ENCODE measurements at regions not wholly inside any gene's neighbourhood (a gene's known extent, or its start where the extent isn't known, plus 50 kb on each side); places are given as distances from the start of the nearest gene placed in this dataset.

GRCh38 chr13:89673789-89674311 lies 1673.6 kb upstream of the MIR17HG start:
- DNase-seq, result no peak

DNA sequence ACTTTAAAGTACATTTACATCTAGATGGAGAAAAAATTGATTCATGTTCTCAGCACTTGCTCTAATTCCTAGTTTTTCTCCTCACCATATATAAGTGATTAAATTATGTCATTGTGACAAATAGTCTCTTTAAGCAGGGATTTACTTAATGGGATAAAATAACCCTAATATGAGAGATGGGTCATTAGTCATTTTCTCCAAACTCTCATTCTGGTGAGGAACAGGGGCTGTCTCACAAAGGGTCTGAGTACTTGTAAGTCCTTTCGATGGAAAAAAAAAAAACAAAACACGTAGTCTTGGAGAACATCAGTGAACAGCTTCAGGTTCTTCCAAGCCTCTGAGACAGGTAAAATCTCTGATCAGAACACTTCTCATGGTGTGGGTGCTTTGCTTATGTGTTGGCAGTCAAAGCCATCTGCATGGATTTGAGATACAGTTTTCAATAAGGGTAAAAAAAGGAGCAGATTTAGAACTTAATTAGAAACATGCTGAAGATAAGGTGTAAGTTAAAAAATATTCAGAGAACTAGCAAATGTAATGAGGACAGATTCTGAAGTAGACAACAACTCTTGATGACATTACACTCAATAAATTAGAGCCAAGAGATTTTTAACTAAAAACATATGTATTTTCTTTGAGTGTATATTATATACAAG lies 1668.9 kb upstream of the MIR17HG start:
- no peak for DNase-seq

DNA sequence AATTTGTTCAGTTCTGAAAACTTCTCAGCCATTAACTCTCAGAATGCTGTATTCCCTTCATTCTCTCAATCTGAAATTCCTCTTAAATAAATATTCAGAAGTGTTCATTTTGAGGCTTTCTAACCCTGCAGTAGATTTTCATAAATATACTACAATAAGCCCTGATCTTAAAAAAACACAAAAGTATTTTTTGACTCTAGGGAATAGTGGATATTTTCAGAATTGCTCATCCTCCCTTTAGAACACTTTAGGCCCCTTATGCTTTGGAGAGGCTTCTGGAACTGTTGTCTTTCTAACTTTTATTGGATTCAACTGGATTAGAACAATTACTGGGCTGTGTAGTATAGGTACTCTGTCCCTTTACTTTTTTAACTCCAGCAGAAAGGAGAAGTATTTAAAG lies 1662.6 kb upstream of the MIR17HG start:
- no peak for DNase-seq

- DNase-seq, result no peak
These were observed 1661.3 kb upstream of the MIR17HG start for GRCh38 chr13:89686171-89686570.

- DNase-seq, result no peak
These were observed 1660.4 kb upstream of the MIR17HG start for GRCh38 chr13:89687066-89687465.

DNA sequence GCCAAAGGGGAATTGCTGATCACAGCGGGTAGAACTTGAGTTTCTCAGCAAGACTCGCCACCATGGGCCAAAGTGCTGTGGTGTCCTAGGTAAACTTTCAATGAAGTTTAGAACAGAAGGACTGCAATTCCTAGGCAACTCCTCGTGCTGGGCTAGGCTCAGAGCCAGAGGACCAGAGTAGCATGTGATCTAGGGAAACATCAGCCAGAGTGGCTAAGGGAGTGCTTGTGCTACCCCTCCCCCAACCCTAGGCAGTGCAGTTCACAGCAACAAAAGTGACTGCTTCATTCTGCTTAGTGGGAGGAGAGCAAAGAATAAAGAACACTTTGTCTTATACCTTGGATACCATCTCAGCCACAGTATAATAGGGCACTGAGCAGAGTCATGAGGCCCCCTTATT lies 1658.6 kb upstream of the MIR17HG start:
- DNase-seq, result no peak

- DNase-seq, result no peak
These were observed 1653.0 kb upstream of the MIR17HG start for GRCh38 chr13:89694451-89694850.

DNA sequence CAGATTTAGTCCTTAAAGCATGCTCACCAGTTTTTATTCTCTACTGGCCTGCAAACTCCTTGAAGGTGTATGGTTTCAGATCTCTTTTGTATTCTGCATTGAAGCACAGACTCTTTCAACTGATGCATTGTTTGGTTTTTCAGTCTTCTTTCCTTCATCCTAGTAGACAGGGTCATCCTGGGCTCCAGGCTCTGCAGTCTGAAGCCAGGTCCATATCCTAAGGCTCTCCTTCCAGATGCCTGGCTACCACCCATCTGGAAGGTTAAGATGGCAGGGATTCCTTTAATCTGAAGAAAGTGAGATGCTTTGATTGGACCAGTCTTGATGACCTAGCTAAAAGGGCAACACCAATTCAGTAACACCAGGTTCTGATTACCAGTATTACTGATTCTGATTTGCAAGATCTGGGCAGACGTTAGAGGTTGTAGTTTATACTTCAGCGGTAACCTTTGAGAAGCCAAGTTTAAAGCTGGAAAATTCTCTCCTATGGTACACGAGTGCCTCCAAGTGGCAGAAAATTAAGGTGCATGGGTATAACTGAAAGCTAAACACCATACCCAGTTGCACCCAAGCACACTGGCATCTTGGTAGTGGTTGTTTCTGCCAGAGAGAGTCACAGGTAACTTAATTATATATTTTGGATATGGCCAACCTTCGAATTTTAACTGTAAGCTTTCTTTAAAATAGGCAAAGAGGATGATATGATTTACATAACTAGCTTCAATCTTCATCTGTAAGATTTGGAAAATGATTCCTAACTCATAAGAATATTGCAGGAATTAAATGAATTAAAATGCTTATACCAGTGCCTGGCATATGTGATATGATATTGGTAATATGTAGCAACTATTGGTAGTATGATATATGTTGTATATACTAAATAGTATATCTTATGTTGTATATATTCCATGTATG lies 1651.9 kb upstream of the MIR17HG start:
- no peak for DNase-seq

DNA sequence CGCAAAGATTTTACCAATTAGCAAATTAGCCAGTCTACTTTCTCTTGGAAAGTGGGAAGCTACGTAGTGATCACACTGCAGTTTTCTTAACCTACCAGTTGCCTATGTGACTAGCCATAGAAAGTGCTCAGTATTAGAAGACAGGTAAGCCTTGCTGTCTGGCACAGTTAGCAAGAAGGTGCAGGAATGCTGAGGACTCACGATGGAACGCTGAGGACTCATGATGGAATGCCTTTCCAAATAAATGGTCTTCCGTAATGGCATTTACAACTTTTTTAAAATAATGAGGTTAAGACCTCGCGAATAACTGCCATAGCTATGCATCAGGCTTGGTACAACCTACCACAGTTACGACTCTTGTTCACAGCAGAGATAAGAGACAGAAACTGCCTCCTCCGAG lies 1645.6 kb upstream of the MIR17HG start:
- DNase-seq, result no peak

- no peak for DNase-seq
These were observed 1643.4 kb upstream of the MIR17HG start for GRCh38 chr13:89704040-89704439.

GRCh38 chr13:89708013-89708412 lies 1639.5 kb upstream of the MIR17HG start:
- no peak for DNase-seq

GRCh38 chr13:89721216-89721615 lies 1626.3 kb upstream of the MIR17HG start:
- DNase-seq, result no peak

- DNase-seq, result no peak
These were observed 1620.6 kb upstream of the MIR17HG start for GRCh38 chr13:89726690-89727435.

- DNase-seq, result no peak
These were observed 1613.7 kb upstream of the MIR17HG start for GRCh38 chr13:89733829-89734228.

- no peak for DNase-seq
These were observed 1610.4 kb upstream of the MIR17HG start for GRCh38 chr13:89737051-89737450.

- no peak for DNase-seq
These were observed 1609.4 kb upstream of the MIR17HG start for GRCh38 chr13:89738072-89738471.

GRCh38 chr13:89740994-89741685 lies 1606.3 kb upstream of the MIR17HG start:
- no peak for DNase-seq

DNA sequence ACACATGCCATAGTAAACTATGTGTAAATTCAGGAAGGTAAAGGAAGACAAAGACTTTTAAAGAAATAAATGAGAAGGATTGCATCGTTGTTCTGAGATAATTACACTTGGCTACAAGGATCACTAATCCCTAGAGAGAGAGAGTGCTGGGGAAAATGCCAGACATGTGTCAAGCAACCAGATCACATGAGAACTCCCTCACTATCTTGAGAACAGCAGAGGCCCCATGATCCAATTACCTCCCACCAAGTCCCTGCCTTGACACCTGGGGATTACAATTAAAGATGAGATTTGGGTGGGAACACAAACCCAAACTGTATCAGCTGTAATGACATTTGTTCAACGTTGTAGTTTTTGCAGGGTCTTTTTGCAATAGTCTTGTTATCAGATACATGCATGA lies 1600.9 kb upstream of the MIR17HG start:
- no peak for DNase-seq

- DNase-seq, result no peak
These were observed 1598.8 kb upstream of the MIR17HG start for GRCh38 chr13:89748716-89749115.

- DNase-seq, result no peak
These were observed 1597.6 kb upstream of the MIR17HG start for GRCh38 chr13:89749888-89750287.

DNA sequence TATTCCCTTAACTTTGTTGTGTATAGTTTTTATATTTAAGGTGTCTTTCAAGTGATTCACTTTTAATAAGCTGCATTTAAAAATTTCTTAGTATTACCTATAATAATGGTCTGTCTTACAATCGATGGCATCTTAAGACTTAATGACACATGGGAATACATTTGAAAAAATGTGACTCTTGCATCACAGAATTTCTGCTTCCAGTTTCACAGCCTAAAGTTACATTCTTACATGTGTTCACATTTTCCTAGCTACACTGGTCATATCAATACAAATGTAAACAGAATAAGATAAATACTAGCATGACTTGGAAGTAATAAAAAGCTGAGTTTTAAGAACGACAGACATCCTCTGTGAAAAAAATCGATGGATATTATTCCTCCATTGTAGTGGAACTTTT lies 1597.1 kb upstream of the MIR17HG start:
- DNase-seq, result no peak

DNA sequence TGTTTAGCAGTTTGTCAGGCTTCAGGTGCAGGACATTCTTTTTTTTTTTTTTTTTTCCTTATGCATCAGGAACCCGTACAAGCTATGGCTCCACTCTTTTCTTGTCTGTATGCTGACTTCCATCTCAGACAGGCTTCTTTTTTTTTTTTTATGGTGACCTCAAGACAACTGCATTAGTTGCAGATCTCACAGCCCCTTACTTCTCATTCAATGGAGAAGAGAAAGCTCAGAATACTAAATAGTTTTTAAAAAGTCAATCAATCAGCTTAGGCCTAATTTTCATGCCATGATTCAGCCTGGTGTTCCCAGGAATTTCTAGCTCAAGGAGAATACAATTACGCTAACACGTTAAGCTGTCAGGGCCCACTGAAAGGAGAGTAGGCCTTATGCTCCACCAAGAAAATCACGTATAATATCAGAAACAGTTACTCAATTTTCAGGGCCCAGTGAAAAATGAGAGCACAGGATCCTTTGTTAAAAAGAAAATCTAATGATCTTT lies 1596.0 kb upstream of the MIR17HG start:
- no peak for DNase-seq

Data from effector CD8-positive, alpha-beta T cell (primary cell).